H1 (cell line): ENCODE measurements at regions not wholly inside any gene's neighbourhood (a gene's known extent, or its start where the extent isn't known, plus 50 kb on each side); places are given as distances from the start of the nearest gene placed in this dataset.

Source experiments
- CTCF ChIA-PET: fragments of 300-600 bp; sonication (Branson Sonifier 250); formaldehyde crosslinking; loops from one replicate; lab custom pipeline; 2021; ENCODE audit not compliant: partially characterized antibody; lab: Charles Lee
- POLR2A ChIA-PET: fragments of 300-600 bp; sonication (Branson Sonifier 250); formaldehyde crosslinking; loops from one replicate; lab custom pipeline; 2021; ENCODE audit warnings: inconsistent platforms; ENCODE audit not compliant: partially characterized antibody; lab: Charles Lee
- DNase-seq, 2 experiments: peaks; one replicate each; pipeline versions ENCODE4 v3.0.0 to v3.0.0-alpha.2; 2010 to 2022; ENCODE audit warnings: low spot score in 2 of 2, low read depth in 1 of 2, mixed read lengths in 1 of 2
- FAIRE-seq: peaks from 2 replicates; lab custom pipeline; 2011; peaks lifted over from hg19 to GRCh38; lab: Jason Lieb, UNC
- H2AFZ ChIP-seq: 2 replicates; pipeline ENCODE4 v1.8.1; 2012; ENCODE audit warnings: low read length, inconsistent platforms
- H2AK5ac ChIP-seq: 2 replicates; pipeline ENCODE4 v1.6.1; 2013; ENCODE audit warnings: low read depth, low read length
- H2BK120ac ChIP-seq: replicated peaks from 2 replicates; pipeline ENCODE3; 2013; ENCODE audit warnings: low read depth, low read length, inconsistent platforms
- H2BK12ac ChIP-seq: 2 replicates; pipeline ENCODE4 v1.6.1; 2013; ENCODE audit warnings: low read depth, low read length
- H2BK15ac ChIP-seq: 2 replicates; pipeline ENCODE4 v1.6.1; 2013; ENCODE audit warnings: low read length
- H2BK20ac ChIP-seq: 2 replicates; pipeline ENCODE4 v1.6.1; 2013; ENCODE audit warnings: low read length
- H2BK5ac ChIP-seq: 2 replicates; pipeline ENCODE4 v1.6.1; 2013; ENCODE audit warnings: low read depth, low read length
- H3K14ac ChIP-seq: 2 replicates; pipeline ENCODE4 v1.6.1; 2013; ENCODE audit warnings: inconsistent platforms; ENCODE audit not compliant: insufficient read length
- H3K18ac ChIP-seq: 2 replicates; pipeline ENCODE4 v1.6.1; 2013; ENCODE audit warnings: low read length; ENCODE audit errors: extremely low read depth
- H3K23ac ChIP-seq: 2 replicates; pipeline ENCODE4 v1.6.1; 2013; ENCODE audit warnings: inconsistent platforms; ENCODE audit not compliant: insufficient read length
- H3K23me2 ChIP-seq: 2 replicates; pipeline ENCODE4 v1.6.1; 2013; ENCODE audit warnings: low read depth, low read length
- H3K27ac ChIP-seq: 2 replicates; pipeline ENCODE4 v1.6.1; 2011; ENCODE audit warnings: low read depth, low read length, inconsistent platforms
- H3K27me3 ChIP-seq, 4 experiments: replicated peaks in 1 of 4; 1 replicate in 1 of 4; 2 replicates in 3 of 4; pipeline versions ENCODE4 v1.6.1 to v1.8.1; 2011 to 2013; ENCODE audit warnings: low read length in 3 of 4, mild to moderate bottlenecking in 3 of 4, inconsistent platforms in 2 of 4, mixed read lengths in 2 of 4, moderate library complexity in 1 of 4; ENCODE audit not compliant: control insufficient read depth in 3 of 4, insufficient read depth in 3 of 4; ENCODE audit errors: extremely low read depth in 1 of 4
- H3K36me3 ChIP-seq, 4 experiments: 2 replicates each; pipeline versions ENCODE4 v1.6.1 to v1.8.1; 2011 to 2013; ENCODE audit warnings: mild to moderate bottlenecking in 4 of 4, low read length in 3 of 4, moderate library complexity in 2 of 4, control low read depth in 1 of 4, inconsistent platforms in 1 of 4; ENCODE audit not compliant: insufficient read depth in 4 of 4, control insufficient read depth in 2 of 4
- H3K4ac ChIP-seq: replicated peaks from 2 replicates; pipeline ENCODE3; 2013; ENCODE audit warnings: low read length, low read depth, mixed read lengths, inconsistent platforms; ENCODE audit not compliant: insufficient read length
- H3K4me1 ChIP-seq, 4 experiments: replicated peaks in 1 of 4; 1 replicate in 1 of 4; 2 replicates in 3 of 4; pipeline versions ENCODE4 v1.6.1 to v1.8.1; 2011 to 2013; ENCODE audit warnings: low read length in 3 of 4, inconsistent platforms in 2 of 4, mixed read lengths in 1 of 4; ENCODE audit not compliant: insufficient read depth in 4 of 4, control insufficient read depth in 3 of 4
- H3K4me2 ChIP-seq, 2 experiments: 2 replicates each; pipeline versions ENCODE4 v1.6.1 to v1.8.1; 2011 to 2013; ENCODE audit warnings: low read depth in 2 of 2, low read length in 2 of 2, control low read depth in 1 of 2, inconsistent platforms in 1 of 2, mild to moderate bottlenecking in 1 of 2; ENCODE audit not compliant: insufficient read depth in 1 of 2
- H3K4me3 ChIP-seq, 4 experiments: fragments of 200-600, 300-600 bp in 1 of 4; sonication (generic), shearing (Covaris generic), sonication (Bioruptor Twin) in 1 of 4; 2 replicates each; pipeline versions ENCODE4 v1.5.1 to v1.8.1; 2011 to 2016; ENCODE audit warnings: low read length in 4 of 4, low read depth in 3 of 4, control low read depth in 2 of 4, inconsistent platforms in 2 of 4, mild to moderate bottlenecking in 2 of 4, mixed read lengths in 1 of 4, moderate library complexity in 1 of 4; ENCODE audit not compliant: insufficient read depth in 2 of 4; ENCODE audit errors: extremely low read depth in 1 of 4
- H3K56ac ChIP-seq: replicated peaks from 2 replicates; pipeline ENCODE3; 2013; ENCODE audit warnings: low read depth, mild to moderate bottlenecking, mixed read lengths, low read length, inconsistent platforms; ENCODE audit not compliant: insufficient read length
- H3K79me1 ChIP-seq: 2 replicates; pipeline ENCODE4 v1.6.1; 2013; ENCODE audit warnings: low read depth, low read length, control low read depth
- H3K79me2 ChIP-seq, 2 experiments: 2 replicates each; pipeline versions ENCODE4 v1.6.1 to v1.8.1; 2012 to 2013; ENCODE audit warnings: low read length in 2 of 2, mild to moderate bottlenecking in 2 of 2, inconsistent platforms in 1 of 2; ENCODE audit not compliant: insufficient read depth in 2 of 2, control insufficient read depth in 1 of 2
- H3K9ac ChIP-seq, 4 experiments: replicated peaks in 1 of 4; 1 replicate in 1 of 4; 2 replicates in 3 of 4; pipeline versions ENCODE4 v1.6.1 to v1.8.1; 2011 to 2013; ENCODE audit warnings: low read depth in 3 of 4, low read length in 3 of 4, control low read depth in 2 of 4, mild to moderate bottlenecking in 2 of 4, moderate library complexity in 2 of 4, inconsistent platforms in 1 of 4; ENCODE audit errors: extremely low read depth in 1 of 4
- H3K9me3 ChIP-seq, 2 experiments: 2 replicates each; pipeline versions ENCODE4 v1.6.1 to v1.8.1; 2012 to 2013; ENCODE audit warnings: mild to moderate bottlenecking in 2 of 2, moderate library complexity in 2 of 2, control low read depth in 1 of 2, inconsistent platforms in 1 of 2, low read depth in 1 of 2, low read length in 1 of 2, mixed read lengths in 1 of 2; ENCODE audit not compliant: insufficient read depth in 2 of 2
- H4K20me1 ChIP-seq, 2 experiments: replicated peaks in 1 of 2; 2 replicates each; pipeline versions ENCODE3 to v1.8.1; 2011 to 2013; ENCODE audit warnings: inconsistent platforms in 2 of 2, low read length in 2 of 2, mild to moderate bottlenecking in 1 of 2; ENCODE audit not compliant: insufficient read depth in 2 of 2, control insufficient read depth in 1 of 2
- H4K5ac ChIP-seq: 2 replicates; pipeline ENCODE4 v1.6.1; 2013; ENCODE audit warnings: low read length, low read depth, mixed read lengths, inconsistent platforms; ENCODE audit not compliant: insufficient read length
- H4K8ac ChIP-seq: 2 replicates; pipeline ENCODE4 v1.8.0; 2013; ENCODE audit warnings: mild to moderate bottlenecking, moderate library complexity, low read length, inconsistent platforms; ENCODE audit not compliant: insufficient read depth; ENCODE audit errors: extremely low read depth
- H4K91ac ChIP-seq: replicated peaks from 2 replicates; pipeline ENCODE3; 2013; ENCODE audit warnings: low read length, mixed read lengths, inconsistent platforms; ENCODE audit not compliant: insufficient read length
- BACH1 ChIP-seq: IDR thresholded peaks from 2 replicates; pipeline ENCODE4 v1.6.1; 2012; ENCODE audit warnings: low read length, improper control_type of control experiment
- CEBPB ChIP-seq: IDR thresholded peaks from 2 replicates; pipeline ENCODE4 v1.6.1; 2012; ENCODE audit warnings: low read depth, low read length
- CTBP2 ChIP-seq: IDR thresholded peaks from 2 replicates; pipeline ENCODE4 v1.7.0; 2011; ENCODE audit warnings: borderline replicate concordance, mild to moderate bottlenecking, moderate library complexity, mixed read lengths, low read length; ENCODE audit not compliant: insufficient read depth, insufficient read length
- E2F6 ChIP-seq: IDR thresholded peaks from 2 replicates; pipeline ENCODE4 v1.6.1; 2012; ENCODE audit warnings: inconsistent platforms
- SP4 ChIP-seq: IDR thresholded peaks from 2 replicates; pipeline ENCODE4 v1.6.1; 2012; ENCODE audit warnings: low read length, inconsistent platforms
- WGBS, 2 experiments: shearing (Covaris generic) in 1 of 2; methylation state at CpG; one replicate each; pipeline versions ENCODE4 v1.1.6 to v1.1.7; 2013 to 2015; ENCODE audit warnings: low lambda C conversion rate in 2 of 2, mixed read lengths in 2 of 2, inconsistent platforms in 1 of 2, low coverage in 1 of 2, missing lambda C conversion rate in 1 of 2; ENCODE audit not compliant: insufficient replicate concordance in 2 of 2, insufficient coverage in 1 of 2, insufficient read length in 1 of 2; ENCODE audit errors: extremely low coverage in 1 of 2, missing lambda C conversion rate in 1 of 2; 5-methylcytosine and 5-hydroxymethylcytosine counted together

- Histone ChIP-seq H3K23ac (no peak overlapping the region), H3K4me2 (no peak overlapping the region), H3K27ac (no peak overlapping the region), H2BK120ac (no peak overlapping the region), H4K91ac (no peak overlapping the region), H2BK15ac (no peak overlapping the region), H3K18ac (no peak overlapping the region), H3K56ac (no peak overlapping the region), H3K14ac (no peak overlapping the region), H4K20me1 (no peaks in the 10 kb centered on the region), H3K4me3 (no peak overlapping the region), H4K5ac (no peak overlapping the region), H2AFZ (no peak overlapping the region), H3K27me3 (peaks cover 0 to 5% (median 2%) of the 10 kb centered on the region in 4 experiments; a peak in 3 of 7 replicates), H3K36me3 (no peaks in the 10 kb centered on the region), H4K8ac (no peak overlapping the region; the same call in 1 of the 2 replicates), H3K4me1 (no peaks in the 10 kb centered on the region; a peak in 1 of 7 replicates), H3K4ac (no peak overlapping the region), H3K79me2 (no peaks in the 10 kb centered on the region), H3K23me2 (no peaks in the 10 kb centered on the region), H2BK12ac (no peak overlapping the region), H3K9me3 (0 out of 4 replicates have a peak, but pooled peaks cover 0 to 5% of the 10 kb centered on the region in 2 experiments), H2AK5ac (no peak overlapping the region), H3K79me1 (no peaks in the 10 kb centered on the region), H2BK20ac (no peak overlapping the region), H3K9ac (no peak overlapping the region), H2BK5ac (no peak overlapping the region)
- 92% methylated on average over 12 of the region's 12 CpGs; no CpG with 5 or more reads in 1 of the 2 experiments for WGBS, 2 experiments
- no peak for DNase-seq
- FAIRE-seq, result no peak
- ChIA-PET POLR2A (no interaction called here), CTCF (interaction anchor here (0.8 to 1.2 kb wide), 3 partner anchors 29 to 233 kb away, joined by 3 to 4 read pairs (median 3); no protein-coding TSS in a partner anchor)
- TF ChIP-seq BACH1 (no peak), SP4 (no peak), E2F6 (no peak), CTBP2 (no peak), CEBPB (no peak)
Measured at GRCh38 chr16:54425681-54426552, 139.3 kb upstream of the IRX3 start.
